ENCODE measurements at regions not wholly inside any gene's neighbourhood (a gene's known extent, or its start where the extent isn't known, plus 50 kb on each side); places are given as distances from the start of the nearest gene placed in this dataset.
"Not testable (repeated sequence)": the region's sequence is repeated elsewhere in the genome, so short reads cannot be mapped to it uniquely, and the experiment has no call there.

GRCh38 chr4:20062054-20062453 lies 189.7 kb upstream of the SLIT2 start:
- in situ Hi-C loops (cut with MboI; ENCODE audit: low sequenced_read_pairs), result no loop called here

DNA sequence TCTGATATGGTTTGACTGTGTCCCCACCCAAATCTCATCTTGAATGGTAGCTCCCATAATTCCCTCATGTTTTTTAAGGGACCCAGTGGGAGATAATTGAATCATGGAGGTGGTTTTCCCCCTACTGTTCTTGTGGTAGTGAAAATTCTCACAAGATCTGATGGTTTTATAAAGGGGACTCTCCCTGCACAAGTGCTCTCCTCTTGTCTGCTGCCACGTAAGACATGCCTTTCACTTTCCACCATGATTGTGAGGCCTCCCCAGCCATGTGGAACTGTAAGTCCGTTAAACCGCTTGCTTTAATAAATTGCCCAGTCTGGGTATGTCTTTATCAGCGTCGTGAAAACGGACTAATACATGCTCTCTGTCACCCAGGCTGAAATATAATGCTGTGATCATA lies 200.9 kb upstream of the SLIT2 start:
- in situ Hi-C loops (cut with MboI; ENCODE audit: low sequenced_read_pairs), result no loop called here

DNA sequence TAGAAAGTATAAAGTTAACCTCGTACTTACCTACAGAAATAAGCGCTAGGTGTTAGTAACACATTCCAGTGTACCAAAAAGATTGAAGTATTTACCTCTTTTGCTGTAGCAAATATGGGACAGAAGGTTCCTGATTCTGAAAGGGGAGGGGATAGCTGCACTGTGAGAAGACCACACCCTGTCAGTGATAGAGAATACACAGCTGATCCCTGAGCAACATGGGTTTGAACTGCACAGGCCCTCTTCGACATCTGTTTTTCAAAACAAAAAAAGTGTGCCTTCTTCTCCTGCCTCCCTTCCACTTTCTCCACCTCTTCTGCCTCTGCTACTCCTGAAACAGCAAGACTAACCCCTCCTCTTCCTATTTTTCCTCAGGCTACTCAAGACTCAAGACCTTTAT lies 201.8 kb upstream of the SLIT2 start:
- in situ Hi-C loops (cut with MboI; ENCODE audit: low sequenced_read_pairs), result no loop called here

DNA sequence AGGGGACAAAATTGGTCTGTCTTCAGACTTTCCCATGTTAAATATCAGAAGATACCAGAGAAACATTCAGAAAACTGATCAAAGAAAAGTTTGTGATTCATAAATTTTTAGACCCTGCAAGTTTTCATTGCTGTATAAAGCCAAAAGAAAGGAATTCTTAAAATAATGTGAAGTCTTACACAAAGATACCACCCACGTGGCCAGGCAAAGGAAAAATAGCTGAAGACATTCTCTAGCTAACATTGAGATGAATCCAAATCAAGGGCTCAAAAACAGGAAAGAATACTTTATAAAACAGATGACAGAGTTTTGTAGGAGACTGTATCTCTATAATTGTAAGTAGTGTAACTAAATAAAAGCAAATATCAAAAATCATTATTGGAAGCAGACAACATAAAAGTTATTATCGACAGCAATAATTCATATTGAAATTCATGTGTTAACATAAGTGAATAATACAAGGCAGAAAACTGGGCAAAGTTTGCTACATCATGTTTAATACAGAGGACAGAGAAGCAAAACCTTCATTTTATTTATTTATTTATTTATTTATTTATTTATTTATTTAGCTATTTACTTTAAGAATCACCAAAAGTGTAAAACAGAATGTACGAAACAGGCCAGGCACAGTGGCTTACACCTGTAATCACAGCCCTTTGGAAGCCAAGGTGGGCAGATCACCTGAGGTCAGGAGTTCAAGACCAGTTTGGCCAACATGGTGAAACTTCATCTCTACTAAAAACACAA lies 204.6 kb upstream of the SLIT2 start:
- in situ Hi-C loops (cut with MboI; ENCODE audit: low sequenced_read_pairs), result no loop called here

GRCh38 chr4:20046179-20046578 lies 205.5 kb upstream of the SLIT2 start:
- in situ Hi-C loops (cut with MboI; ENCODE audit: low sequenced_read_pairs), result no loop called here

GRCh38 chr4:20044966-20045365 lies 206.7 kb upstream of the SLIT2 start:
- in situ Hi-C loops (cut with MboI; ENCODE audit: low sequenced_read_pairs), result no loop called here

GRCh38 chr4:20044502-20044911 lies 207.2 kb upstream of the SLIT2 start:
- in situ Hi-C loops (cut with MboI; ENCODE audit: low sequenced_read_pairs), result no loop called here

DNA sequence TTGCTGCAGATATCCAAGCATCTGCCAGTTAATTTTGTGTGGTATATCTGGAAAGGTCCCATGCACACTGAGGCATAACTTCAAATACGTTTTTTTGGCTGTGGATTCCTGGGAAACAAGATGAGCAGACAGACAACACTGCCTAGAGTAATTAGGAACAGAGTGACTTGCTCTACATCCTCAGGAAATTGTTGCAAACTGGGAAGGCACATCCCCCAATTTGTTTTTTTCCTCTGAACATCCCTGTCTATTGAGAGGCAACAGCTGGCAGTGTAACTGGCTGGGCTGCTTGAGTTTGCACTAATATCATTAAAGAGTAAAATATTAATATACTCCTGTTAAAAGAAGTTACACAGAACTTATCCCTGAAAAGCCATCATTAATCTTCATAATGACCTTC lies 207.7 kb upstream of the SLIT2 start:
- in situ Hi-C loops (cut with MboI; ENCODE audit: low sequenced_read_pairs), result no loop called here

- in situ Hi-C loops (cut with MboI; ENCODE audit: low sequenced_read_pairs), result no loop called here
Observed at GRCh38 chr4:20042769-20043168, 208.9 kb upstream of the SLIT2 start.

- in situ Hi-C loops (cut with MboI; ENCODE audit: low sequenced_read_pairs), result no loop called here
Observed at GRCh38 chr4:20041839-20042407, 209.8 kb upstream of the SLIT2 start.

- in situ Hi-C loops (cut with MboI; ENCODE audit: low sequenced_read_pairs), result no loop called here
Observed at GRCh38 chr4:20037745-20038144, 214.0 kb upstream of the SLIT2 start.

DNA sequence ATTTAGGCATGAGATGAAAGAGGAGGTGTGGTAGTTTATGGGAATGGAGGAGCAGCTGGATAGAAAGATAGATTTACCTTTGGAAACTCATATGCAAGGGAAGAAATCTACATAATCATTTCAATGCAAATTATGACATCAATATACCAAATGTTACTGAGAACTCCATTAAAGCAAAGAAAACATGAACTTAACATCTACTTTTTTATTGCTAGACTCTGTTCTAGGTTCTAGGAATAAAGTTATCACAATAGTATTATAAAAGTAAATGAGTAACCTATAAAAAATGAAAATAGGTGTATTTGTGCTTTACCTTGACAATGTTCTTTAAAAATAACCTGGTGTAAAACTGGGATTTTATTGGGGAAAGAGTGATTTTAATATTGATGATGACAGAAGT lies 221.6 kb upstream of the SLIT2 start:
- in situ Hi-C loops (cut with MboI; ENCODE audit: low sequenced_read_pairs), result no loop called here

DNA sequence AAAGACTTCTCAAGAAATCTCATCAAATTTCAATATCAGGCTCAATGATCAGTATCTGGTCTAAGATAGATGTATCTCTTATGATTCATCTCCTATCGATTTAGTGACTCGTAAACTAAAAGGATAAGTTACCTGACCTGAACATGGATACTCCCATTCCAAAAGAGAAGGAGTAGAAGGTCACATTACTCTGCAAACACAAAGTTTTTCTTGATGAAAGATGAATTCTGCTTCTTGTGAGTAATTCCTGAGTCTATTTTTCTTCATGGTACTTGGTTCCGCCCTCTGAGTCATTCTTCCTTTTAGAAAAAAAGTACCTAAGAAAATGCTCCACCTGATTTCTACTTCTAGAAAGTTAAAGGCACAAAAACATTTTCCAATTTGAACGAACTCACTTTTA lies 223.1 kb upstream of the SLIT2 start:
- in situ Hi-C loops (cut with MboI; ENCODE audit: low sequenced_read_pairs), result no loop called here

- in situ Hi-C loops (cut with MboI; ENCODE audit: low sequenced_read_pairs), result no loop called here
Observed at GRCh38 chr4:20026456-20026855, 225.2 kb upstream of the SLIT2 start.

DNA sequence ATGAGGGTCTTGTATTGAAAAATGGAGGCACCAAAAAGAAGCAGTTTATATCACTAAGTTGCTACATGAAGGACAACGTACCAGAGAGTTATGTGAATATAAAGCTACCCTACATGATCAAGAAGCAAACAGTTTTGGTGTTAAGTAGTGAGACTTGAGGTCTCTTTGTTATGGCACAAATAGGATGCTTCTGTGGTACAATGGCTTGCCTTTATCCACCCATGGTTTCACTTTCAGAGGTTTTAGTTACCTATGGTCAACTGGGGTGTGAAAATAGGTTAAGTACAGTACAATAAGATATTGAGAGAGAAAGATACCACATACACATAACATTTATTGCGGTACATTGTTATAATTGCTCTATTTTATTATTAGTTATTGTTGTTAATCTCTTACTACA lies 229.2 kb upstream of the SLIT2 start:
- in situ Hi-C loops (cut with MboI; ENCODE audit: low sequenced_read_pairs), result no loop called here

GRCh38 chr4:20020056-20020455 lies 231.6 kb upstream of the SLIT2 start:
- in situ Hi-C loops (cut with MboI; ENCODE audit: low sequenced_read_pairs), result no loop called here

DNA sequence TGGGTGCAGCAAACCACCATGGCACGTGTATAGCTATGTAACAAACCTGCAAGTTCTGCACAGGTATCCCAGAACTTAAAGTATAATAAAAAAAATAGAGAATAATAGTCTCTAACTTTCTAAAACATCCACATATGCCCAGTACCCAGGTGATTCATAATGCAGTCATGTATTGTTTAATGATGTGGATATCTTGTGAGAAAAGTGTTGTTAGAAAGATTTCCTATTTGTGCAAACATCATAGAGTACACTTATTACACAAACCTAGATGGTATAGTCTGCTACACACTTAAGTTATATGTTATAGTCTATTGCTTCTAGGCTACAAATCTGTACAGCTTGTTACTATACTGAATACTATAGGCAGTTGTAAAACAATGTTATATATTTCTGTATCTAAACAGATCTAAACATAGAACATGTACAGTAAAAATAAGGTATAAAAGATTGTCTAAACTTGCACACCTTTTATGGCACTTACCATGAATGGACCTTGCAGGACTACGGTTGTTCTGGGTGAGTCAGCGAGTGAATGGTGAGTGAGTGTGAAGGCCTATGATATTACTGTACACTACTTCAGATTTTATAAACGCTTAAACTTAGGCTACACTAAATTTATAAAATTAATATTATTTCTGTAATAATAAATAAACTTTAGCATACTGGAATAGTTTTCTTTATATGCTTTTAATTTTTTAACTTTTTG lies 232.2 kb upstream of the SLIT2 start:
- in situ Hi-C loops (cut with MboI; ENCODE audit: low sequenced_read_pairs), result no loop called here

DNA sequence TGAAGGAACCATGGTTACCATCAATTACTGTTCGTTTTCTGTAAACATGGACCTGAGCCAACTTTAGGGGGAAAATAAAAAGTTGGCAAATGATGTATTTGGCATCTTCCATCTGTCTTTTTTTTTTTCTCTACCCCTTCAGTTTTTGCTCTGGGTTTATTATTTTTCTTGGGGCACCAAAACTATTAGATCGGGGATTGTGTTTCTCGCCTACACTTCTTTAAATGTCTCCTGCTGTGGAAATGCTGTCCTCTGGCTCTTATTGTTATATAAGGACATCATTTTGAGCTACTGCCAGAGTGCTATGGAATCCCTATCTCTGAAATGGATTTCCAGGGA lies 234.0 kb upstream of the SLIT2 start:
- in situ Hi-C loops (cut with MboI; ENCODE audit: low sequenced_read_pairs), result no loop called here

DNA sequence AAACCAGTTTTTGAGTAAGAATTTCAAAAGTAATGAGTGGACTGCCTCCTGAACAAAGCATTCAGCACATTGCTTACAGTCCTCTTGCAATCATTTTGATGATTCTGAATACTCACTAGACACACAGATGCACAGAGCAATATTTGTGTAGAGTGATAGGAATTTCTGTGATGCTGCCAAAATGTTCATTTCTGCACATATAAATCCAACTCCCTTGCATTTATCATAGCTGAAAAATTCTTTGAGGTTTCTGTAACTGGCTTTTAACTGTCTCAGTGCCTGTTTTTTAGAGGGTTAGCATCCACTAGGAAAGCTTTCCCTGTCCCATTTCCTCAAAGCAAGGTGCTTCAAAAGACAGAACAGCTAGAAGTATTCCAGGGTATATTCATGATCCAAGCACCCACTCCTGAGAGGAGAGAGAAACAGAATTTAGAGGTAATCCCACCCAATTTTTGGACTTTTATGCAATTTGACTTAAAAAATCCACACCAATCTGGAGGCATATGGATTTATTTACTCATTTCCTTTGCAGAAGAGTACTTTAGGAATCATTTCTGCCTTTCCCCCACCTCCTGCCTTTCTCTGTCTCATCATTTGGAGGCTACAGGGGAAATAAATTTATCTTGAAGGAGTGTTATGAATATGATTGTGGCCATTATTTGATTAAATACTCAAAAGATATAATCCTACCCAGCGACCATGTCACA lies 234.5 kb upstream of the SLIT2 start:
- in situ Hi-C loops (cut with MboI; ENCODE audit: low sequenced_read_pairs), result no loop called here

GRCh38 chr4:20015636-20016224 lies 236.0 kb upstream of the SLIT2 start:
- in situ Hi-C loops (cut with MboI; ENCODE audit: low sequenced_read_pairs), result no loop called here

DNA sequence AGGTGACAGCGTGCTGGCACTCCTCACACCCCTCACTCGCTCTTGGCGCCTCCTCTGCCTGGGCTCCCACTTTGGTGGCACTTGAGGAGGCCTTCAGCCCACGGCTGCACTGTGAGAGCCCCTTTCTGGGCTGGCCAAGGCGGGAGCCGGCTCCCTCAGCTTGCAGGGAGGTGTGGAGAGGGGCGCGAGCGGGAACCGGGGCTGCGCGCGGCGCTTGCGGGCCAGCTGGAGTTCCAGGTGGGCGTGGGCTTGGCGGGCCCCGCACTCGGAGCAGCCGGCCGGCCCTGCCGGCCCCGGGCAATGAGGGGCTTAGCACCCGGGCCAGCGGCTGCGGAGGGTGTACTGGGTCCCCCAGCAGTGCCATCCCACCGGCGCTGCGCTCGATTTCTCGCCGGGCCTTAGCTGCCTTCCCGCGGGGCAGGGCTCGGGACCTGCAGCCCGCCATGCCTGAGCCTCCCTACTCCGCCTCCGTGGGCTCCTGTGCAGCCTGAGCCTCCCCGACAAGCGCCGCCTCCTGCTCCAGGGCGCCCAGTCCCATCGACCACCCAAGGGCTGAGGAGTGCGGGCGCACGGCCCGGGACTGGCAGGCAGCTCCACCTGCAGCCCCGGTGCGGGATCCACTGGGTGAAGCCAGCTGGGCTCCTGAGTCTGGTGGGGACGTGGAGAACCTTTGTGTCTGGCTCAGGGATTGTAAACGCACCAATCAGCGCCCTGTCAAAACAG lies 247.7 kb upstream of the SLIT2 start:
- in situ Hi-C loops (cut with MboI; ENCODE audit: low sequenced_read_pairs), result not testable (repeated sequence)

Data from HL-60/S4 treated with retinoic acid at 250 ng/mL for 4 days and 3 days (cell line).